HFF-Myc (cell line): ENCODE measurements at regions not wholly inside any gene's neighbourhood (a gene's known extent, or its start where the extent isn't known, plus 50 kb on each side); places are given as distances from the start of the nearest gene placed in this dataset.

Experiments used
- DNase-seq: peaks from one replicate; pipeline ENCODE4 v3.0.0-alpha.2; 2011; ENCODE audit warnings: low read depth; ENCODE audit errors: extremely low read depth
- H3K4me3 ChIP-seq: replicated peaks from 2 replicates; pipeline ENCODE4 v1.5.1; 2011; ENCODE audit warnings: low read depth, mild to moderate bottlenecking, control low read depth, low read length
- TF ChIP-seq, protein P1 (sequence below): IDR thresholded peaks from 2 replicates; pipeline ENCODE4 v1.5.1; 2012; ENCODE audit warnings: mild to moderate bottlenecking, low read depth, low read length, control low read depth; ENCODE audit errors: missing control alignments

DNA sequence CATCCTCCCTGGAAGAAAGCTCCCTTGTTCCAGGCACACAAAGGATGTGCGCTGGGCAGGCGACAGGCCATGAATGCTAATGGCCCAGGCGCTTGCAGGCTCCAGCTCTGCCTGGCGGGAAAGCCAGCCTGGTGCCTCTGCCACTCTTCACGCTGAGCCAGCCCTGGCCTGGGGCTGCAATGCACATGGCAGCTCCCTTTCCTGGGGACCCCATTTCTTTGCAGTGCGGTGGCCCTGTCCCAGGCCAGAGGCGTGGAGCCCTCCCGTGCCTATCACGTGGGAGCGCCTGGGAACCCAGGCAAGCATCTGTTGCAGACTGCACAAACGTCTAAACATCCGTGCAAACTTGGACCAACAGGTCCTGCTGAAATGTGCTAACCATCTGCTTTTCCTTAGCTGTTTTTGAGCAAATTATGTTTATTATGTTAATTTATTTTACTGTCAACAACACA lies 152.1 kb upstream of the LYZL2 start:
- TF ChIP-seq, protein P1, sequence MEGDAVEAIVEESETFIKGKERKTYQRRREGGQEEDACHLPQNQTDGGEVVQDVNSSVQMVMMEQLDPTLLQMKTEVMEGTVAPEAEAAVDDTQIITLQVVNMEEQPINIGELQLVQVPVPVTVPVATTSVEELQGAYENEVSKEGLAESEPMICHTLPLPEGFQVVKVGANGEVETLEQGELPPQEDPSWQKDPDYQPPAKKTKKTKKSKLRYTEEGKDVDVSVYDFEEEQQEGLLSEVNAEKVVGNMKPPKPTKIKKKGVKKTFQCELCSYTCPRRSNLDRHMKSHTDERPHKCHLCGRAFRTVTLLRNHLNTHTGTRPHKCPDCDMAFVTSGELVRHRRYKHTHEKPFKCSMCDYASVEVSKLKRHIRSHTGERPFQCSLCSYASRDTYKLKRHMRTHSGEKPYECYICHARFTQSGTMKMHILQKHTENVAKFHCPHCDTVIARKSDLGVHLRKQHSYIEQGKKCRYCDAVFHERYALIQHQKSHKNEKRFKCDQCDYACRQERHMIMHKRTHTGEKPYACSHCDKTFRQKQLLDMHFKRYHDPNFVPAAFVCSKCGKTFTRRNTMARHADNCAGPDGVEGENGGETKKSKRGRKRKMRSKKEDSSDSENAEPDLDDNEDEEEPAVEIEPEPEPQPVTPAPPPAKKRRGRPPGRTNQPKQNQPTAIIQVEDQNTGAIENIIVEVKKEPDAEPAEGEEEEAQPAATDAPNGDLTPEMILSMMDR, result no peak
- no peak overlapping the region for H3K4me3 ChIP-seq
- peak; percentile 56 for DNase-seq

GRCh38 chr10:30778769-30779168 lies 149.2 kb upstream of the LYZL2 start:
- TF ChIP-seq, protein P1, result no peak
- no peak for DNase-seq
- no peak overlapping the region for H3K4me3 ChIP-seq

DNA sequence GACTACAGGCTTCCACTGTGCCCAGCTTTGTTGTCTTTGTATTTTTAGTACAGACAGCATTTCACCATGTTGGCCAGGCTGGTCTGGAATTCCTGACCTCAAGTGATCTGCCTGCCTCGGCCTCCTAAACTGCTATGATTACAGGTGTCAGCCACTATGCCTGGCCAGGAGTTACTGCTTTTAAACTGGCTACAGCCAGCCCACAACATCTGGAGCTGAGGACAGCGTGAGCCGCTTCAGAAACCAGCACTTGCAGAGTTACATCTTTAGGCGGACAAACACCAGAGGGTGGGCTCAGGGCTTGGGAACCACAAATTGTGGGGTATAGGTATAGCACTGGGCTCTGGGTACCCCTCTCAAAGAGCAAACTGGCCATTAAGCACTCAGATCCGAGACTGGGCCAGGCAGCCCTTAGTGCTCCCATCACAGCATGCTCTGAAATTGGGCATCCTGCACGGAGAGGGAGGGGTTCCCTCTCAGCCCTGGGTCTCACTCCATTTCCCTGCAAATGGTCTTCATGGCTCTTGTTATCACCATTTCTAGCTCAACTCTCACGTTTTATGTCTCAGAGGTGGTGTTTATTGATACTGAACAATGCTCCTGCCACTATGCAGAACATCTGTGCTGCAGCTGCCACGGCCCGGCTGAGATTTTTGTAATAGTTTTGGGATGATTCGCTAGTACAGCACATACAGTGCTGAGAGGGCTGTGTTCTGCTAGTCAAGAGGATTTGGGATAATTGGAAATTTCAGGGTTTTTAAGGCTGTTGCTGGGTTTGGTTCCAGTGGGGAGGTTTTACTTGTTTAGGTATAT lies 146.4 kb upstream of the LYZL2 start:
- DNase-seq, result peak; percentile 91
- H3K4me3 ChIP-seq, result no peak overlapping the region
- TF ChIP-seq, protein P1, result no peak

- TF ChIP-seq, protein P1, result no peak
- no peak overlapping the region for H3K4me3 ChIP-seq
- DNase-seq, result no peak
These were observed 144.7 kb upstream of the LYZL2 start for GRCh38 chr10:30774261-30774660.

GRCh38 chr10:30773501-30773900 lies 143.9 kb upstream of the LYZL2 start:
- TF ChIP-seq, protein P1, result no peak
- H3K4me3 ChIP-seq, result no peak overlapping the region
- DNase-seq, result no peak

- TF ChIP-seq, protein P1, result no peak
- no peak overlapping the region for H3K4me3 ChIP-seq
- no peak for DNase-seq
These were observed 141.3 kb upstream of the LYZL2 start for GRCh38 chr10:30770816-30771215.
